Stimulated activated naive CD8-positive, alpha-beta T cell treated with anti-CD3 and anti-CD28 coated beads, Interleukin-15, amount 100 ng/mL, for 72 hours (primary cell): ENCODE measurements at regions not wholly inside any gene's neighbourhood (a gene's known extent, or its start where the extent isn't known, plus 50 kb on each side); places are given as distances from the start of the nearest gene placed in this dataset.

Source experiments
- ATAC-seq: fragments of 150-1000 bp; cut with Tn5 transposase; 2 replicates; pipeline ENCODE4 v1.10.0; 2021; ENCODE audit warnings: mild to moderate bottlenecking, moderate library complexity
- DNase-seq, 2 donors: peaks; one replicate each; pipeline ENCODE4 v3.0.0; 2021 to 2022
- H3K27ac Mint-ChIP-seq, 2 donors: one replicate each; pipeline ENCODE4 v1.8.0; 2022; ENCODE audit warnings: mild to moderate bottlenecking in 2 of 2, mixed read lengths in 2 of 2, moderate library complexity in 2 of 2
- H3K27me3 Mint-ChIP-seq: one replicate; pipeline ENCODE4 v1.8.0; 2022; ENCODE audit warnings: mixed read lengths
- H3K4me1 Mint-ChIP-seq: one replicate; pipeline ENCODE4 v1.8.0; 2022; ENCODE audit warnings: mild to moderate bottlenecking, mixed read lengths
- H3K4me3 Mint-ChIP-seq, 2 donors: one replicate each; pipeline ENCODE4 v1.8.0; 2022; ENCODE audit warnings: mild to moderate bottlenecking in 2 of 2, mixed read lengths in 2 of 2, moderate library complexity in 1 of 2
- H3K9me3 Mint-ChIP-seq, 2 donors: one replicate each; pipeline ENCODE4 v1.8.0; 2022; ENCODE audit warnings: mixed read lengths in 2 of 2

DNA sequence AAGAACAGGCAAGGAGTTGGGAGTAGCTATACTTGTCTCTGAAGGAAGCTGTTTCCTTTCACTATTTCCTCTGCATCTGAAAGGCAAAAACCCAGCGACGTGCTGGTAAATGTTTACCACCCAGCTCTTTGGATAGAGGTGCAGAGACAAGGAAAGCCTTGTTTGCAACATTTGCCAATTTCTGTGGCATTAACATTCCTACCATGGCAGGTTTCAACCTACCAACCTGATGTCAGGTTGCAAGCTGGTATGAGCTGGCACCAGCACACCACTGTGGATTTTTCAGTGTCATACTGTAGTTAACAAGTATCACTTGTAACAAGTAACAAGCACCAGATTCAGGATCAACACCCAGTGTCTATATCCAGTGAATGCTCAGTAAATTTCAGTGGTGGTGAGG, 294.8 kb upstream of the TMPO start:
- Mint-ChIP-seq H3K27ac (no peak overlapping the region), H3K4me3 (no peak overlapping the region), H3K9me3 (no peaks in the 10 kb centered on the region), H3K27me3 (peaks cover 21% of the 10 kb centered on the region), H3K4me1 (no peaks in the 10 kb centered on the region)
- ATAC-seq, result no peak
- no peak for DNase-seq

DNA sequence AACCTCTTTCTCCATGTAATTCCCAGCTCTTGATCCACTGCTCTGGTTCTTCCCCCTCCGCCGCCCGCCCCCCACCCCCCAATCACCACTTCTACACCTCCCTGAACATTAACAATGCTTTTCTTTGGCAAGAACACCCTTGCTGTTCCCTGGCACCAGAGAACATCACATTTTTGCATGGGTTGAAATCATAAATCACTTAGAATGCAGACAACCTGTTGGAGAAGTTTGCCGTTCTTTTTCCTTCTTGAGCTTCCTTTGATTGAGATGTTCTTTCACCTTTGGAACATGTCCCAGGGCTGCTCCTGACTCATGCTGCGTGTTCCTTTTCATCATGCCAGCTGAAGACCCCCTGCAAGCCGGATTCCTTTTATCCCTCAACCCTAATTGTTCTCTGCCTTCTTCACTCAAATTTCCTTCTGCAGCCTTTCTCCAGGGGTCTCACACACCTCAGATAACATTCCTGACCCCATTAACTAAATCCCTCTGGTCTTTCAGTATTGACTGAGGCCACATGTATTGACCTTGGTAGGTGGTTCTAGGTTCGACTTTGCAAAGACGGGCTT, 294.1 kb upstream of the TMPO start:
- Mint-ChIP-seq H3K9me3 (no peaks in the 10 kb centered on the region), H3K4me3 (no peak overlapping the region), H3K27me3 (peaks cover 17% of the 10 kb centered on the region), H3K27ac (no peak overlapping the region), H3K4me1 (no peaks in the 10 kb centered on the region)
- no peak for DNase-seq
- ATAC-seq, result no peak

- Mint-ChIP-seq H3K4me3 (no peak overlapping the region), H3K9me3 (no peaks in the 10 kb centered on the region), H3K27me3 (peaks cover 17% of the 10 kb centered on the region), H3K27ac (no peak overlapping the region), H3K4me1 (no peaks in the 10 kb centered on the region)
- DNase-seq (no peak), ATAC-seq (no peak)
These were observed 293.3 kb upstream of the TMPO start for GRCh38 chr12:98222135-98222534.

GRCh38 chr12:98224584-98225221, 290.7 kb upstream of the TMPO start:
- Mint-ChIP-seq H3K27ac (no peak overlapping the region), H3K4me3 (no peak overlapping the region), H3K4me1 (no peaks in the 10 kb centered on the region), H3K9me3 (no peaks in the 10 kb centered on the region), H3K27me3 (peaks cover 14% of the 10 kb centered on the region)
- ATAC-seq, result no peak
- no peak for DNase-seq

- H3K4me3 Mint-ChIP-seq, result no peak overlapping the region
- no peaks in the 10 kb centered on the region for H3K4me1 Mint-ChIP-seq
- H3K27me3 Mint-ChIP-seq, result no peaks in the 10 kb centered on the region
- H3K27ac Mint-ChIP-seq, result no peak overlapping the region
- DNase-seq (no peak), ATAC-seq (no peak)
- H3K9me3 Mint-ChIP-seq, result no peaks in the 10 kb centered on the region
These were observed 288.2 kb upstream of the TMPO start for GRCh38 chr12:98227162-98227561.

DNA sequence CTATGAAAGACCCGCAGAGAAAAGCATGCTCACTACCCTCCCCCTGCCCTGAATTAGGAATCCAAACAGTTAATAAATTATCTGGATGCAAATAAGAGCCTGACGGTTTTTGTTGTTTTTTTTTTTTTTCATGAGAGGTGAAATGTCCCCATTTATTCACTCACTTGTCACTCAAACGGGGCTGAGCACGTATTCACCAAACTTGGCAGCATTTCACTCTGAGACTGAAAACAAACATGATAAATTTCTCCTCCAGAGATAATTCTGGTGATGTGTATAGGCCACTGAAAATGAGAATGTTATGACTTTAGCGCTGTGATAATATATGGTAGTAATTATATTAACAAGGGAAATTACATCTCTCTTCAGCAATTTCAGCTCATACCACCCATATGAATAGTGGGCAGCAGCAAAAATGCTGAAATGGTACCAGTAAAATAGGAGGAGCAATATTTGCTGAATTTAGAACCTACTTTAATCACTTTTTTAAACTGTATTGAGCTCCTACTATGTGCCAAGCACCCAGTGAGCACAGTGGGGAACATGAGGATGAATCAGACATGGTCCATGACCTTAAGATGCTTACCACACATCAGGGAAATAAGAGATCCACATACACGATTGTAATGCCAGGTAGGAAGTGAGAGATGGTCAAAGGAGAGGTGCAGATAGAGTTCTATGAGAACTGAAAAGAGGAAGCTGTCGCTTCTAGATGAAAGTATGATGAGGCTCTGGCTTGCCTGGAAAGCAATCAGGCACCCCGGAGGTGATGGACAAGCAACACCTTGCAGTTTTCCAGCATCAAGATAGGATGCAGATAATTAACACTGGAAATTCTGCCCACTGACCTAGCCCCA, 286.5 kb upstream of the TMPO start:
- no peak for ATAC-seq
- Mint-ChIP-seq H3K4me1 (no peaks in the 10 kb centered on the region), H3K4me3 (no peak overlapping the region), H3K9me3 (no peaks in the 10 kb centered on the region), H3K27ac (no peak overlapping the region), H3K27me3 (no peaks in the 10 kb centered on the region)
- no peak for DNase-seq

- Mint-ChIP-seq H3K27me3 (no peaks in the 10 kb centered on the region), H3K4me3 (no peak overlapping the region), H3K4me1 (no peaks in the 10 kb centered on the region), H3K27ac (no peak overlapping the region), H3K9me3 (no peaks in the 10 kb centered on the region)
- ATAC-seq, result no peak
- no peak for DNase-seq
These were observed 285.9 kb upstream of the TMPO start for GRCh38 chr12:98229540-98229924.

DNA sequence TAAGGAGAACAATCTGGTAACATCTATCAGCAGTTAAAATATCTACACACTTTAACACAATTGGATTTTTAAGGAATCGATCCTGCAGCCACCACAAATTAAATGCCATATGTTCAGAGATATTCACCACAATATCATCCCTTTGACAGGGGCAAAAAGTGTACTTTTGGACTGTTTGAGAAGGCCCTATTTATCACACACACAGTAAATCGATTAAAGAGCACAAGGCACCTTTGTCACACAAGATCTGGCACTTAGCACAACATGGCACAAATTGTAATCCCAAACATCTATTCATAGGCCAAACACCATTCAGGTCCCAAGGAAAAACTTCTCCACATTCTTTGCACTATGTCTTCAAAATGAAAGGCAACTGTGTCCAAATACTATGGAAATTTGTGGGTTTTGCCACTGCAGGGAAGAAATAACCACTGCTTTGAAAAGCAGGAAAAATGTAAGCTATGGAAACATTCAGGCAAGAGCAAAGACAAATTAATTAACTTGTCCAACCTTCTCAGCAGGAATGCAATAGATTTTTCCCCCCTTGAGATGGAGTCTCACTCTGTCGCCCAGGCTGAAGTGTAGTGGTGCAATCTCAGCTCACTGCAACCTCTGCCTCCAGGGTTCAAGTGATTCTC, 282.5 kb upstream of the TMPO start:
- no peak for ATAC-seq
- no peak for DNase-seq
- Mint-ChIP-seq H3K27ac (no peak overlapping the region), H3K27me3 (no peaks in the 10 kb centered on the region), H3K9me3 (peaks cover 0 to 3% of the 10 kb centered on the region in 2 donors), H3K4me3 (no peak overlapping the region), H3K4me1 (no peaks in the 10 kb centered on the region)

GRCh38 chr12:98235301-98235700, 280.1 kb upstream of the TMPO start:
- Mint-ChIP-seq H3K4me3 (no peak overlapping the region), H3K4me1 (no peaks in the 10 kb centered on the region), H3K27ac (no peak overlapping the region), H3K9me3 (peaks cover 0 to 3% of the 10 kb centered on the region in 2 donors), H3K27me3 (no peaks in the 10 kb centered on the region)
- no peak for DNase-seq
- no peak for ATAC-seq

GRCh38 chr12:98238515-98239130, 276.8 kb upstream of the TMPO start:
- DNase-seq, result no peak
- Mint-ChIP-seq H3K4me1 (no peaks in the 10 kb centered on the region), H3K27ac (no peak overlapping the region), H3K4me3 (no peak overlapping the region), H3K27me3 (no peaks in the 10 kb centered on the region), H3K9me3 (peaks cover 0 to 3% of the 10 kb centered on the region in 2 donors)
- ATAC-seq, result no peak

DNA sequence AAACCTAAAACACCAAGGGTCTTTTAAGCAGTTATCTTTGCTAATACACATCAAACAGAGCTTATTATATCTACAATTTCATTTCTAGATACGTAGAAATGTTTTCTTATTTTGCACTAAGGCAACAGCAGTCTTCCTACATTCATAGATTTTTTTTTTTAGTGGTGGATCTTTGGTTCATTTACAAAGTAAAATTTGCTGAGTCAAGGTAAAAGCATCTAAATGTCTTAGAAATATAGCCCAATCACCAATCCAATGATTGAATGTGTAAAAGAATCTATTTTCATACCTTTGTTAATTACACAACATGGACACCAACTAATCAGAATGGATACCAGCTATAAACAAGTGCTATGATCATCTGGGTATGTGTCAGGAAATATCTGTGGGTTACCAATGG, 272.2 kb upstream of the TMPO start:
- Mint-ChIP-seq H3K27me3 (no peaks in the 10 kb centered on the region), H3K27ac (no peak overlapping the region), H3K4me1 (no peaks in the 10 kb centered on the region), H3K9me3 (no peaks in the 10 kb centered on the region), H3K4me3 (no peak overlapping the region)
- no peak for ATAC-seq
- no peak for DNase-seq

DNA sequence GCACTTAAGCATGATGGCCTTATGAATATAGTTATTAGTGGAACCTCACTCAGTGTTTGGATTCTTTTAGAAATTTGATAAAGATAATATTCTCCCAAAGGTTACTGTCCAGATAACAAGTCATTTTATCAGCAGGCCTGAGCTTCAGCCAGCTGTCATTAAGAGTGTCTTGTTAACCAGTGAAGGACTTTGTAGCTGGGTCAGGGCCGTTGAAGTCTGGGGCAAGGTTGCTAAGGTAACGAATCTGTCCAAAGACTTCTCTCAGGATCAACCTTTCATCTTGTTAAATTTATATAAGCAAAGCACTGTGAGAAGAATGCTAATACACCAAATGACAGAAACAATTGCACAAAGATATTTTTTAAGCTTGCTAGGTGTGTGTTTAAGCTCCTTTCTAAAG, 271.3 kb upstream of the TMPO start:
- no peaks in the 10 kb centered on the region for H3K9me3 Mint-ChIP-seq
- H3K4me1 Mint-ChIP-seq, result no peaks in the 10 kb centered on the region
- H3K4me3 Mint-ChIP-seq, result no peak overlapping the region
- no peaks in the 10 kb centered on the region for H3K27me3 Mint-ChIP-seq
- ATAC-seq (no peak), DNase-seq (no peak)
- H3K27ac Mint-ChIP-seq, result no peak overlapping the region

- H3K4me3 Mint-ChIP-seq, result no peak overlapping the region
- H3K27me3 Mint-ChIP-seq, result no peaks in the 10 kb centered on the region
These were observed 262.0 kb upstream of the TMPO start for GRCh38 chr12:98253207-98254037.

GRCh38 chr12:98256830-98257229, 258.6 kb upstream of the TMPO start:
- Mint-ChIP-seq H3K9me3 (no peaks in the 10 kb centered on the region), H3K27ac (no peak overlapping the region), H3K27me3 (peaks cover under 1% of the 10 kb centered on the region), H3K4me3 (no peak overlapping the region), H3K4me1 (no peaks in the 10 kb centered on the region)
- DNase-seq, result no peak
- ATAC-seq, result no peak

More at GRCh38 chr12:98253207-98254037, 262.0 kb upstream of the TMPO start:
- Mint-ChIP-seq H3K4me1 (no peaks in the 10 kb centered on the region), H3K9me3 (no peaks in the 10 kb centered on the region), H3K27ac (no peak overlapping the region)
- DNase-seq (no peak), ATAC-seq (no peak)

GRCh38 chr12:98259693-98260092, 255.7 kb upstream of the TMPO start:
- Mint-ChIP-seq H3K27ac (no peak overlapping the region), H3K27me3 (peaks cover 10% of the 10 kb centered on the region), H3K4me1 (no peaks in the 10 kb centered on the region), H3K9me3 (no peaks in the 10 kb centered on the region), H3K4me3 (no peak overlapping the region)
- DNase-seq (no peak), ATAC-seq (no peak)
